Right atrium auricular region (tissue), 2 donors: ENCODE measurements at regions not wholly inside any gene's neighbourhood (a gene's known extent, or its start where the extent isn't known, plus 50 kb on each side); places are given as distances from the start of the nearest gene placed in this dataset.
"Not testable (repeated sequence)": the region's sequence is repeated elsewhere in the genome, so short reads cannot be mapped to it uniquely, and the experiment has no call there.

ENCODE experiments used
- DNase-seq: peaks from one replicate; pipeline ENCODE4 v3.0.0-alpha.2; 2019; ENCODE audit warnings: low spot score
- H3K27ac ChIP-seq, 2 donors: fragments of 200-600 bp; sonication (generic); 1 replicate in 1 of 2; 2 replicates in 1 of 2; pipeline ENCODE4 v1.5.1; 2016 to 2019
- H3K27me3 ChIP-seq, 2 donors: fragments of 200-600 bp; sonication (generic); one replicate each; pipeline versions ENCODE4 v1.5.1 to v1.6.0; 2017 to 2019
- H3K36me3 ChIP-seq: fragments of 200-600 bp; sonication (generic); one replicate; pipeline ENCODE4 v1.5.1; 2016
- H3K4me1 ChIP-seq, 2 donors: fragments of 200-600 bp; sonication (generic); one replicate each; pipeline versions ENCODE4 v1.5.1 to v1.6.0; 2017 to 2019
- H3K4me3 ChIP-seq, 2 donors: fragments of 200-600 bp; sonication (generic); 1 replicate in 1 of 2; 2 replicates in 1 of 2; pipeline ENCODE4 v1.5.1; 2017 to 2019; ENCODE audit warnings: mild to moderate bottlenecking in 1 of 2, moderate library complexity in 1 of 2
- H3K9me3 ChIP-seq, 2 donors: fragments of 200-600 bp; sonication (generic); one replicate each; pipeline ENCODE4 v1.5.1; 2019
- TF ChIP-seq, protein P1 (sequence below), 2 donors: fragments of 200-600 bp; sonication (generic); IDR thresholded peaks; one replicate each; pipeline ENCODE4 v1.5.1; 2019; ENCODE audit warnings: antibody characterized with exemption in 2 of 2

DNA sequence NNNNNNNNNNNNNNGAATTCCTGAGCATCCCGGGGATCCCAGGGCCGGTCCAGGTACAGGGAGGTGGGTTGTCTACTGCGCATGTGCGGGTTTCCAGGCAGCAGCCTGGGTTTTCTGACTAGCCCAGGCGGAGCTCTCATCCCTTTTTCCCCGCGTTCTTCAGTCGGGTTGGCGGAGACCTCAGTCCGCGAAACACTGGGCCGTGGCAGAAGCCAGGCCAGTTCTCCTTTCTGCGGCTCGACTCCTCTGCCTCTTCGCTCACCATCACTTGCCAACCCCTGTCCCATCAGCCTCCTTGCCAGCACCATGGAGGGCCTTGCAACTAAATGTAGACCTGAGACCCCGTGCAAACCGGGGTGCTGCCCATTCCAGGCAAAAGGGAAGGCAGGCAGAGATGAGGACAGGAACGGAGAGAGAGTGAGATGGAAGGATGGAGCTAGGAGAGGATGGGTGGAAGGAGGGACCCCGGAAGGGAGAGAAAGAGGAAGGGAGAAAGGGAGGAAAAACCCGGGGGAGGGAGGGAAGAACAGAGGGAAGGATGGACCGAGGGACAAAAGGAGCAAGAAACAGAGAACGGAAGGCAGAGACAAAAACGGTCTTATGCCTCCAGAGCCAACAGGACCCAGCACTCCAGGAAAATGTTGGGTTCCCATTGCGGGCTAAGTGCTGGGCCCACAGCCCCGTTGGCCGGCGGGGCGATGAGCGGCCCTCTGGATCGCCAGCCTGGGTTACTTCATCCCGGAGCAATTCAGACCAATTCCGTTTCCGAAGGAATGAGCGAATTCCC, 445.4 kb upstream of the DEFB115 start:
- DNase-seq, result no peak
- no peak overlapping the region for H3K4me3 ChIP-seq

GRCh38 chr20:30812739-30813411, 444.6 kb upstream of the DEFB115 start:
- Histone ChIP-seq H3K27me3 (no peaks in the 10 kb centered on the region), H3K9me3 (peaks cover 0 to 11% of the 10 kb centered on the region in 2 donors), H3K4me3 (no peak overlapping the region), H3K4me1 (no peaks in the 10 kb centered on the region), H3K27ac (no peak overlapping the region), H3K36me3 (no peaks in the 10 kb centered on the region)
- TF ChIP-seq, protein P1, sequence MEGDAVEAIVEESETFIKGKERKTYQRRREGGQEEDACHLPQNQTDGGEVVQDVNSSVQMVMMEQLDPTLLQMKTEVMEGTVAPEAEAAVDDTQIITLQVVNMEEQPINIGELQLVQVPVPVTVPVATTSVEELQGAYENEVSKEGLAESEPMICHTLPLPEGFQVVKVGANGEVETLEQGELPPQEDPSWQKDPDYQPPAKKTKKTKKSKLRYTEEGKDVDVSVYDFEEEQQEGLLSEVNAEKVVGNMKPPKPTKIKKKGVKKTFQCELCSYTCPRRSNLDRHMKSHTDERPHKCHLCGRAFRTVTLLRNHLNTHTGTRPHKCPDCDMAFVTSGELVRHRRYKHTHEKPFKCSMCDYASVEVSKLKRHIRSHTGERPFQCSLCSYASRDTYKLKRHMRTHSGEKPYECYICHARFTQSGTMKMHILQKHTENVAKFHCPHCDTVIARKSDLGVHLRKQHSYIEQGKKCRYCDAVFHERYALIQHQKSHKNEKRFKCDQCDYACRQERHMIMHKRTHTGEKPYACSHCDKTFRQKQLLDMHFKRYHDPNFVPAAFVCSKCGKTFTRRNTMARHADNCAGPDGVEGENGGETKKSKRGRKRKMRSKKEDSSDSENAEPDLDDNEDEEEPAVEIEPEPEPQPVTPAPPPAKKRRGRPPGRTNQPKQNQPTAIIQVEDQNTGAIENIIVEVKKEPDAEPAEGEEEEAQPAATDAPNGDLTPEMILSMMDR (IDR thresholded peaks at IDR 0.05), result no peak
- DNase-seq, result no peak

More for the DNA sequence above, 445.4 kb upstream of the DEFB115 start:
- no peaks in the 10 kb centered on the region for H3K27me3 ChIP-seq
- H3K9me3 ChIP-seq, result peaks cover 0 to 6% of the 10 kb centered on the region in 2 donors
- H3K27ac ChIP-seq, result no peak overlapping the region
- H3K4me1 ChIP-seq, result no peaks in the 10 kb centered on the region
- no peaks in the 10 kb centered on the region for H3K36me3 ChIP-seq
- TF ChIP-seq, protein P1 (IDR thresholded peaks at IDR 0.05), result no peak

DNA sequence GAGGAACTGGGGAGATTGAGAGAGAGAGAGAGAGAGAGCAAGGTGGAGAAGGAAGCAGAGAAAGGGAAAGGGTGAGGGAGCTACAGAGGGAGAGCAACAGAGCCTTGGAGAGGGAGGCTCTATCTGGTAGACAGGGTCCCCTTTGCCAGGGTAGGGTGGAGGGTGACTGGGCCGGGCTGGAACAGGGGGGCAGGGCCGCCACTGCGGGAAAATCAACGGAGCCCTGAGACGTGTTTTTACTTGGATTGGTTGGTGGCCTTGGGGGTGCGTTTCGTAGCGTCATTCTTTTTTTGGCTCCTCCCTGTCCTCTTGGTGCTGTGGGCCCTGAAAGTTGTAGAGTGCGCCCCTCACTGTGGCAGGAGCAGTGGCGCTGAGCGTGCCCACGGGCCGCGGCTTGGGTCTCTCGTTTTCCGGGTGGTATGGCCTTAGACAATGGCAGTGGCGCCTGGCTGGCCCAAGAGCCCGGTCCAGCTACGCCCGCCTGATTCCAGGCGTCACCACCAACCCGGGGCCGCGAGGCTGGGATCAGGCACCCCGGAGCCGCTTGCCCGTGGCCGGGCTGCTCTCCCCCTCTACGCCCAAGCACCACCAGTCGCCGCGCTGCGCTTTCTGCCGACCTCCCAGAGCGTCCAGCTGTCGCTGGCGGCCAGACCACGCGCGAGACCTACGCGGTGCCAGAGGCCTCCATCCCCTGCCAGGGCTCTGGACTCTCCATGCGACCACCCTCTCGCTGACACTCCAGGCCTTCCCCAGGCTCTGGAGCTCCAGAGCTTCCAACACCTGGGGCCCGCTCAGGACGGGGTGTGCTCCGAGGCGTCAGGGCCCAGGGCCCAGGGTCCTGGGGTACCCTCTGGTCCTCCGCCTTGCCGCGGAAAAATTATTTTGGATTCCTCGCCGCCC, 443.8 kb upstream of the DEFB115 start:
- H3K27me3 ChIP-seq, H3K27ac ChIP-seq, DNase-seq: not testable (repeated sequence)

DNA sequence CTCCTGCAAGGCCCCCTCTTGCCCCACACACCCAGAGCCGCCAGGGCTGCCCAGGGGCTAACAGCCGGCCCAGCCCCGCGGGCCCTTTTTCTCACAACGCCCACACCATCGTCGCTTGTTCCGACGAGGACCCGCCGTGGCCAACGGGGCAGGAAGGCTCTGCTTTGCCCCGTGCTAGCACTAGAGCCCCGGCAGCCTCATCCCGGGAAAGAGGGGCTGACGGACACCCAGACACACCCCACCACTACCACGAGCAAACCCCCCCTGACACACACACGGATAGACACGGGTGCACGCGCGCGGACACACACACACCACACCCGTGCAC, 443.2 kb upstream of the DEFB115 start:
- H3K27ac ChIP-seq, H3K27me3 ChIP-seq, H3K4me1 ChIP-seq, H3K36me3 ChIP-seq, H3K4me3 ChIP-seq, DNase-seq: not testable (repeated sequence)
- peaks cover 0 to 16% of the 10 kb centered on the region in 2 donors for H3K9me3 ChIP-seq

More for the DNA sequence above, 443.8 kb upstream of the DEFB115 start:
- H3K9me3 ChIP-seq, result peaks cover 0 to 13% of the 10 kb centered on the region in 2 donors
- not testable (repeated sequence) for H3K4me3 ChIP-seq, H3K36me3 ChIP-seq, H3K4me1 ChIP-seq

- not testable (repeated sequence) for H3K4me3 ChIP-seq, H3K27me3 ChIP-seq, H3K36me3 ChIP-seq, H3K4me1 ChIP-seq, DNase-seq, H3K27ac ChIP-seq
- peaks cover 0 to 16% of the 10 kb centered on the region in 2 donors for H3K9me3 ChIP-seq
Measured at GRCh38 chr20:30815027-30815576, 442.4 kb upstream of the DEFB115 start.

GRCh38 chr20:30815577-30816181, 441.8 kb upstream of the DEFB115 start:
- TF ChIP-seq, protein P1 (IDR thresholded peaks at IDR 0.05), result no peak
- no peaks in the 10 kb centered on the region for H3K27me3 ChIP-seq
- no peak for DNase-seq
- no peak overlapping the region for H3K27ac ChIP-seq
- no peaks in the 10 kb centered on the region for H3K36me3 ChIP-seq
- H3K4me1 ChIP-seq, result no peaks in the 10 kb centered on the region
- H3K4me3 ChIP-seq, result no peak overlapping the region
- H3K9me3 ChIP-seq, result peaks cover 0 to 16% of the 10 kb centered on the region in 2 donors
